B cell (primary cell): ENCODE measurements at regions not wholly inside any gene's neighbourhood (a gene's known extent, or its start where the extent isn't known, plus 50 kb on each side); places are given as distances from the start of the nearest gene placed in this dataset.

Source experiments
- ATAC-seq: fragments of 200-7000 bp; cut with Tn5 transposase; one replicate; pipeline ENCODE4 v1.10.0; 2021; ENCODE audit warnings: low read depth, mild to moderate bottlenecking, moderate number of reproducible peaks, moderate library complexity
- CTCF ChIA-PET: fragments of 350-600 bp; sonication (Branson Sonifier 250); formaldehyde crosslinking; loops from one replicate; lab custom pipeline; 2021; ENCODE audit warnings: antibody characterized with exemption, inconsistent platforms; lab: Charles Lee
- POLR2A ChIA-PET: fragments of 350-600 bp; sonication (Branson Sonifier 250); formaldehyde crosslinking; loops from one replicate; lab custom pipeline; 2021; ENCODE audit warnings: antibody characterized with exemption; lab: Charles Lee
- DNase-seq: peaks from one replicate; pipeline ENCODE4 v3.0.0; 2013
- H2AFZ ChIP-seq: 2 replicates; pipeline ENCODE4 v1.6.1; 2012; ENCODE audit warnings: mild to moderate bottlenecking, low read depth, low read length; ENCODE audit not compliant: insufficient read depth, poor library complexity, severe bottlenecking
- H3K27ac ChIP-seq, 2 donors: 1 replicate in 1 of 2; 2 replicates in 1 of 2; pipeline ENCODE4 v1.5.1; 2012 to 2013; ENCODE audit warnings: low read length in 2 of 2, mild to moderate bottlenecking in 2 of 2, moderate library complexity in 1 of 2
- H3K27me3 ChIP-seq, 4 experiments: fragments of 200-600 bp in 1 of 4; sonication (generic) in 1 of 4; replicated peaks in 1 of 4; 1 replicate in 2 of 4; 2 replicates in 2 of 4; pipeline versions ENCODE4 v1.6.1 to v1.7.0; 2013 to 2016; ENCODE audit warnings: low read length in 3 of 4, mild to moderate bottlenecking in 2 of 4, mixed read lengths in 1 of 4, moderate library complexity in 1 of 4; ENCODE audit not compliant: insufficient read depth in 4 of 4, control insufficient read depth in 3 of 4; ENCODE audit errors: control extremely low read depth in 1 of 4
- H3K36me3 ChIP-seq, 2 experiments: replicated peaks in 1 of 2; 1 replicate in 1 of 2; 2 replicates in 1 of 2; pipeline versions ENCODE4 v1.6.1 to v1.7.1; 2013; ENCODE audit warnings: low read length in 1 of 2; ENCODE audit not compliant: insufficient read depth in 2 of 2, control insufficient read depth in 1 of 2; ENCODE audit errors: control extremely low read depth in 1 of 2, extremely low read depth in 1 of 2
- H3K4me1 ChIP-seq, 2 donors: fragments of 200-600 bp in 1 of 2; sonication (generic) in 1 of 2; 1 replicate in 1 of 2; 2 replicates in 1 of 2; pipeline versions ENCODE4 v1.5.1 to v1.6.1; 2013 to 2017; ENCODE audit warnings: low read length in 2 of 2; ENCODE audit not compliant: control insufficient read depth in 2 of 2, insufficient read depth in 2 of 2
- H3K4me2 ChIP-seq: replicated peaks from 2 replicates; pipeline ENCODE3; 2012; ENCODE audit warnings: mild to moderate bottlenecking, low read depth, low read length; ENCODE audit not compliant: poor library complexity, severe bottlenecking
- H3K4me3 ChIP-seq, 5 experiments: fragments of 200-600 bp in 1 of 5; sonication (generic) in 1 of 5; 1 replicate in 3 of 5; 2 replicates in 2 of 5; pipeline versions ENCODE4 v1.5.1 to v1.7.0; 2011 to 2016; ENCODE audit warnings: low read length in 4 of 5, mild to moderate bottlenecking in 4 of 5, low read depth in 2 of 5, control low read depth in 1 of 5, moderate library complexity in 1 of 5; ENCODE audit not compliant: insufficient read depth in 1 of 5; ENCODE audit errors: control extremely low read depth in 1 of 5, extremely low read depth in 1 of 5
- H3K79me2 ChIP-seq: fragments of 200-600 bp; sonication (generic); one replicate; pipeline ENCODE4 v1.6.0; 2016; ENCODE audit warnings: low read length; ENCODE audit not compliant: control insufficient read depth, insufficient read depth
- H3K9ac ChIP-seq: fragments of 200-600 bp; sonication (generic); 2 replicates; pipeline ENCODE4 v1.6.1; 2017; ENCODE audit warnings: mild to moderate bottlenecking, low read length, moderate library complexity
- H3K9me3 ChIP-seq, 3 donors: one replicate each; pipeline versions ENCODE4 v1.6.1 to v1.7.1; 2013; ENCODE audit warnings: low read length in 2 of 3; ENCODE audit not compliant: control insufficient read depth in 2 of 3, insufficient read depth in 1 of 3; ENCODE audit errors: control extremely low read depth in 1 of 3
- H4K20me1 ChIP-seq: 2 replicates; pipeline ENCODE4 v1.6.0; 2012; ENCODE audit warnings: mild to moderate bottlenecking, low read length; ENCODE audit not compliant: insufficient read depth, control insufficient read depth, poor library complexity, severe bottlenecking
- H3K27ac Mint-ChIP-seq: one replicate; pipeline ENCODE4 v1.8.0; 2021; ENCODE audit warnings: mixed read lengths
- H3K27me3 Mint-ChIP-seq: one replicate; pipeline ENCODE4 v1.8.0; 2021; ENCODE audit warnings: mixed read lengths
- H3K4me1 Mint-ChIP-seq: one replicate; pipeline ENCODE4 v1.8.0; 2021; ENCODE audit warnings: mixed read lengths
- H3K4me3 Mint-ChIP-seq: one replicate; pipeline ENCODE4 v1.8.0; 2021; ENCODE audit warnings: mixed read lengths
- H3K9me3 Mint-ChIP-seq: one replicate; pipeline ENCODE4 v1.8.0; 2022; ENCODE audit warnings: mixed read lengths; ENCODE audit not compliant: insufficient read depth
- EZH2 ChIP-seq: IDR thresholded peaks from 2 replicates; pipeline ENCODE4 v1.6.1; 2012; ENCODE audit warnings: borderline replicate concordance, low read depth, mild to moderate bottlenecking, moderate library complexity, low read length; ENCODE audit not compliant: insufficient read depth, poor library complexity, severe bottlenecking
- WGBS: methylation state at CpG from one replicate; pipeline ENCODE4 v1.1.5; 2013; ENCODE audit warnings: missing lambda C conversion rate; ENCODE audit not compliant: insufficient coverage; 5-methylcytosine and 5-hydroxymethylcytosine counted together
- intact Hi-C: fragments of 100-400 bp; cut with micrococcal nuclease; formaldehyde crosslinking; loops from one replicate; pipeline ENCODE4 v1.10.0; 2022
- TF ChIP-seq, protein P1 (sequence below): fragments of 200-600 bp; IDR thresholded peaks from one replicate; pipeline ENCODE4 v1.8.0; 2022; ENCODE audit warnings: antibody characterized with exemption, mild to moderate bottlenecking

DNA sequence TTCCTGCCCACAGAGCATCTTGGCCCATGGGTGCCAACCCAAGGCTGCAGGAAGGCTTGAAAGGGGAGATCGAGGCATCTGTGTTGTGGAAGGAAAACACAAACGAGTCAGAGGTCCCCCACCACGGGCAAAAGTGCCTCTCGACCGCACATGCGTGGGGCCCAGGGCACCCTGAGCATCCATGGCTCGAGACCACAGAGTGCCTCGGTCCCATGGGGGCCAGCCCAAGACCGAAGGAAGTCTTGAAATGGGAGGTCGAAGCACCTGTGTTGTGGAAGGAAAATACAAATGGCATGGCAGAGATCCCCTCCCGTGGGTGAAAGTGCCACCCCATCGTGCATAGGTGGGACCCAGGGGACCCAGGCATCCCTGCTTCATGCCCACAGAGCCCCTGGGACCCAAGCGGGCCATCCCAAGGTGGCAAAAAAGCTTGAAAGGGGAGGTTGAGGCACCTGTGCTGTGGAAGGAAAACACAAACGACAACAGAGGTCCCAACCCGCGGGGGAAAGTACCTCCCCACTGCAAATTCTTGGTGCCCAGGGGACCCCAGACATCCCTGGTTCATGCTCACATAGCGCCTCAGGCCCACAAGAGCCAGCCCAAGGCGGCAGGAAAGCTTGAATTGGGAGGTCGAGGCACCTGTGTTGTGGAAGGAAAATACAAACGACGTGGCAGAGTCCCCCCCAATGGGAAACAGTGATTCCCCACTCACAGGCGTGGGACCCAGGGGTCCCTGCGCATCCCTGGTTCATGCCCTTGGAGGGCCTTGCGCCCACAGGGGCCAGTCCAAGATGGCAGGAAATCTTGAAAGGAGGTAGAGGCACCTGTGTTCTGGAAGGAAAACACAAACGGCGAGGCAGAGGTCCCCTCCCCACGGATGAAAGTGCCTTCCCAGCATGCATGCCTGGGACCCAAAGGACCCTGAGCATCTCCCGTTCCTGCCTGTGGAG, 373.0 kb downstream of the ALG10 start:
- peaks cover 0 to 100% (median 1%) of the 10 kb centered on the region in 3 donors for H3K9me3 ChIP-seq
- DNase-seq (no peak), ATAC-seq (no peak)
- no peak overlapping the region for H2AFZ ChIP-seq
- TF ChIP-seq EZH2 = no peak
- TF ChIP-seq, protein P1, sequence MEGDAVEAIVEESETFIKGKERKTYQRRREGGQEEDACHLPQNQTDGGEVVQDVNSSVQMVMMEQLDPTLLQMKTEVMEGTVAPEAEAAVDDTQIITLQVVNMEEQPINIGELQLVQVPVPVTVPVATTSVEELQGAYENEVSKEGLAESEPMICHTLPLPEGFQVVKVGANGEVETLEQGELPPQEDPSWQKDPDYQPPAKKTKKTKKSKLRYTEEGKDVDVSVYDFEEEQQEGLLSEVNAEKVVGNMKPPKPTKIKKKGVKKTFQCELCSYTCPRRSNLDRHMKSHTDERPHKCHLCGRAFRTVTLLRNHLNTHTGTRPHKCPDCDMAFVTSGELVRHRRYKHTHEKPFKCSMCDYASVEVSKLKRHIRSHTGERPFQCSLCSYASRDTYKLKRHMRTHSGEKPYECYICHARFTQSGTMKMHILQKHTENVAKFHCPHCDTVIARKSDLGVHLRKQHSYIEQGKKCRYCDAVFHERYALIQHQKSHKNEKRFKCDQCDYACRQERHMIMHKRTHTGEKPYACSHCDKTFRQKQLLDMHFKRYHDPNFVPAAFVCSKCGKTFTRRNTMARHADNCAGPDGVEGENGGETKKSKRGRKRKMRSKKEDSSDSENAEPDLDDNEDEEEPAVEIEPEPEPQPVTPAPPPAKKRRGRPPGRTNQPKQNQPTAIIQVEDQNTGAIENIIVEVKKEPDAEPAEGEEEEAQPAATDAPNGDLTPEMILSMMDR = no peak
- no peaks in the 10 kb centered on the region for H3K27me3 Mint-ChIP-seq
- ChIA-PET POLR2A (no interaction called here), CTCF (no interaction called here)
- no peaks in the 10 kb centered on the region for H3K27me3 ChIP-seq
- no peaks in the 10 kb centered on the region for H3K9me3 Mint-ChIP-seq
- H3K9ac ChIP-seq = no peak overlapping the region
- H3K4me1 ChIP-seq = no peaks in the 10 kb centered on the region
- H3K79me2 ChIP-seq = no peaks in the 10 kb centered on the region
- no peak overlapping the region for H3K27ac ChIP-seq
- H3K4me1 Mint-ChIP-seq = no peaks in the 10 kb centered on the region
- 70% methylated on average over 25 of the region's 28 CpGs for WGBS
- no peak overlapping the region for H3K27ac Mint-ChIP-seq
- H3K4me3 ChIP-seq = no peak overlapping the region
- no peaks in the 10 kb centered on the region for H4K20me1 ChIP-seq
- H3K4me3 Mint-ChIP-seq = no peak overlapping the region
- intact Hi-C loops = no loop called here
- no peak overlapping the region for H3K4me2 ChIP-seq
- H3K36me3 ChIP-seq = no peaks in the 10 kb centered on the region
